ENCODE measurements at regions not wholly inside any gene's neighbourhood (a gene's known extent, or its start where the extent isn't known, plus 50 kb on each side); places are given as distances from the start of the nearest gene placed in this dataset.

DNA sequence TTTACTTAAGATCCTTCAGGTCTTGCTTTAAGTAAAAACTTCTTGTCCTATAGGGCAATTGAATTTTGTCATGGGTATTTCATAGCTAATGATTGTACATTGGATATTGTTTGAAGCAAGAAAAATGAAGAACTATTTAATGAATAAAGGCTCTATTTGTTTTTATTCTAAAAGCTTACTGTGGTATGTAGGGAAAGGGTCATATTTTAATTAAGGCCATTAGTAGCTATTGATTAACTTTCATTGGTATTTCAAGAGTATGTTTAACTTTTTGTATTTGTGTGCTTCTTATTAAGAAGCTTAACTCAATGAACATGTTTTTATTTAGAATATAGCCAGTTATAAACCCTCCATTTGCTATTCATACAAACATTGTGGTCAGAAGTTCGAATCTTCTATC is 1951.8 kb upstream of the ADGRL3 start:
- TF ChIP-seq CTCF (IDR thresholded peaks at IDR 0.05; ENCODE audit: poor library complexity) (no peak), EZH2phosphoT487 (IDR thresholded peaks at IDR 0.05; ENCODE audit: low read depth, severe bottlenecking, unreplicated experiment) (no peak), EZH2 (IDR thresholded peaks at IDR 0.05; ENCODE audit: borderline replicate concordance) (no peak)

All from hepatocyte (in vitro differentiated cells).